GM19240 (cell line): ENCODE measurements at regions not wholly inside any gene's neighbourhood (a gene's known extent, or its start where the extent isn't known, plus 50 kb on each side); places are given as distances from the start of the nearest gene placed in this dataset.

ENCODE experiments used
- DNase-seq: peaks from one replicate; pipeline ENCODE4 v3.0.0; 2011; ENCODE audit warnings: low spot score; ENCODE audit not compliant: insufficient read length

- DNase-seq: no peak
Observed at GRCh38 chr6:139779988-139780774, 405.7 kb upstream of the CITED2 start.

GRCh38 chr6:139778688-139779087 lies 404.2 kb upstream of the CITED2 start:
- DNase-seq: no peak

- no peak for DNase-seq
Observed at GRCh38 chr6:139778106-139778505, 403.7 kb upstream of the CITED2 start.

GRCh38 chr6:139777202-139777970 lies 402.9 kb upstream of the CITED2 start:
- DNase-seq: no peak

GRCh38 chr6:139776041-139776440 lies 401.6 kb upstream of the CITED2 start:
- DNase-seq: no peak

- no peak for DNase-seq
Observed at GRCh38 chr6:139768196-139768595, 393.7 kb upstream of the CITED2 start.

- no peak for DNase-seq
Observed at GRCh38 chr6:139766796-139767195, 392.3 kb upstream of the CITED2 start.

- no peak for DNase-seq
Observed at GRCh38 chr6:139765825-139766285, 391.4 kb upstream of the CITED2 start.

GRCh38 chr6:139764498-139764986 lies 390.1 kb upstream of the CITED2 start:
- no peak for DNase-seq

GRCh38 chr6:139763468-139764210 lies 389.2 kb upstream of the CITED2 start:
- DNase-seq: no peak

- DNase-seq: no peak
Observed at GRCh38 chr6:139762587-139763031, 388.2 kb upstream of the CITED2 start.

GRCh38 chr6:139760128-139760527 lies 385.7 kb upstream of the CITED2 start:
- no peak for DNase-seq

- DNase-seq: no peak
Observed at GRCh38 chr6:139759086-139759485, 384.6 kb upstream of the CITED2 start.

GRCh38 chr6:139758209-139758611 lies 383.8 kb upstream of the CITED2 start:
- DNase-seq: no peak

GRCh38 chr6:139757784-139758183 lies 383.3 kb upstream of the CITED2 start:
- DNase-seq: no peak

GRCh38 chr6:139756381-139756780 lies 381.9 kb upstream of the CITED2 start:
- no peak for DNase-seq

- DNase-seq: no peak
Observed at GRCh38 chr6:139754898-139755775, 380.7 kb upstream of the CITED2 start.

- DNase-seq: no peak
Observed at GRCh38 chr6:139753198-139753861, 378.9 kb upstream of the CITED2 start.

- DNase-seq: no peak
Observed at GRCh38 chr6:139752086-139752485, 377.6 kb upstream of the CITED2 start.

GRCh38 chr6:139751179-139751578 lies 376.7 kb upstream of the CITED2 start:
- no peak for DNase-seq
